MG63 (cell line): ENCODE measurements at regions not wholly inside any gene's neighbourhood (a gene's known extent, or its start where the extent isn't known, plus 50 kb on each side); places are given as distances from the start of the nearest gene placed in this dataset.

Source experiments
- DNase-seq: peaks from one replicate; pipeline ENCODE4 v3.0.0-alpha.2; 2020
- H3K27me3 ChIP-seq: fragments of 250-450 bp; sonication (Bioruptor Pico); 2 replicates; pipeline ENCODE4 v1.5.1; 2020; ENCODE audit warnings: mild to moderate bottlenecking, moderate library complexity
- H3K36me3 ChIP-seq: fragments of 250-450 bp; sonication (Bioruptor Pico); 2 replicates; pipeline ENCODE4 v1.5.1; 2020; ENCODE audit warnings: mild to moderate bottlenecking, moderate library complexity
- H3K4me3 ChIP-seq: fragments of 250-450 bp; sonication (Bioruptor Pico); 2 replicates; pipeline ENCODE4 v1.5.1; 2020; ENCODE audit warnings: mild to moderate bottlenecking, moderate library complexity
- H3K9me3 ChIP-seq: fragments of 250-450 bp; sonication (Bioruptor Pico); 2 replicates; pipeline ENCODE4 v1.5.1; 2020; ENCODE audit warnings: mild to moderate bottlenecking, moderate library complexity

DNA sequence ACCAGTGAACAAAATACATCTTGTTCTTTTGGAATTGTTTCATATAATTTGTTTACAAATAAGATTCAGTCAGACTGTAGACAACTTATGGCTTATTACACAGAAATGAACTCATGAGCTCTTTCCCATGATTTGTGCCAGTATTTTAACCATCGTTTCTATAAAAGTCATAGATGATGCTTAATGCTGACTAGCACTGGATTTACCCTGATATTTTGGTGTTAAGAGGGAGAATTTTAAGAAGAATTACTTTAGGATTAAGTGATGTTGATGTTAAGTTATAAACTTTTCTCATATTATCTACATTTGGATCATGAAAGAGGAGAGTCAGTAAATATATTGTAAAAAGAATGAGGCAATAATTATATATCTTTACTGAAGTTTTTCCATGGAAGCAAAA is 162.7 kb downstream of the POSTN start:
- H3K9me3 ChIP-seq = no peaks in the 10 kb centered on the region; the same call in 1 of the 2 replicates
- H3K27me3 ChIP-seq = no peaks in the 10 kb centered on the region
- no peak overlapping the region for H3K4me3 ChIP-seq
- no peaks in the 10 kb centered on the region for H3K36me3 ChIP-seq
- no peak for DNase-seq

DNA sequence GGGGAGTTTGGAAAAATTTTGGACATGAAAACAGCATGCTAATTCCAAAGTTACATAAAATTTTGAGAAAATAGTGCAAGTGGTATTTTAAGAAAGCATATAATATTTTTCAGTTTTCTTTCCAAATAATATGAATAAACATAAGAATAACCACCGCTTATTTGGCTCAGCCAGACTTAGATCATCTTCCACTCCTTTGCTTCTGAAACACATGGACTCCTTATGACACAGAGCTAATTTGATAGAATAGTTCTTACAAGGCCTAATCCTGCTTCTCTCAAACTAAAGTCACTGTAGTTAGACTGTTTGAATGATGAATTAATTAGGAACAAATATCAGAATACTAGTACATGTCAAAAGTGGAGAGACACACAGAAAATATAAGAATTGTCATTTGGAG is 165.5 kb downstream of the POSTN start:
- H3K4me3 ChIP-seq = no peak overlapping the region
- no peak for DNase-seq
- no peaks in the 10 kb centered on the region for H3K36me3 ChIP-seq
- peaks cover 1% of the 10 kb centered on the region; the same call in 1 of the 2 replicates for H3K9me3 ChIP-seq
- no peaks in the 10 kb centered on the region for H3K27me3 ChIP-seq

DNA sequence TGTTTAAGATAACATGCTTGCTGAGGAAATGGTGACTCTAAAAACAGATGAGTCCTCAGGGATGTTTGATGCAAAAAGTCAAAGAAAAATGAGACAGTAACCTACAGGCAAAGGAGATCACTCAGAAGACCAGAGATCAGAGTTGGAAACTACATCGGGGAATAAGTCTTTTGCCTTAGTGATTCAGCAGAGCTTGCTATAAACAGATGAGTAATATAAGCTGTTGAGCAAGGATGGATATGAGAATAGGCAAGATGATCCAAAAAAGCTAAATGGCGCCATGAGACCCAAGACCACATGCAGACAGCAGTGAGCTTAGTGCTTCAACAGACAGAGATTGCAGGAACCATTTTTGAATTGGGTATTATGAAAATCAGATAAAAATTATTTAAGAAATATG is 168.6 kb downstream of the POSTN start:
- Histone ChIP-seq H3K4me3 (no peak overlapping the region), H3K36me3 (no peaks in the 10 kb centered on the region), H3K27me3 (no peaks in the 10 kb centered on the region), H3K9me3 (peaks cover 1% of the 10 kb centered on the region; the same call in 1 of the 2 replicates)
- peak; percentile 58 for DNase-seq

DNA sequence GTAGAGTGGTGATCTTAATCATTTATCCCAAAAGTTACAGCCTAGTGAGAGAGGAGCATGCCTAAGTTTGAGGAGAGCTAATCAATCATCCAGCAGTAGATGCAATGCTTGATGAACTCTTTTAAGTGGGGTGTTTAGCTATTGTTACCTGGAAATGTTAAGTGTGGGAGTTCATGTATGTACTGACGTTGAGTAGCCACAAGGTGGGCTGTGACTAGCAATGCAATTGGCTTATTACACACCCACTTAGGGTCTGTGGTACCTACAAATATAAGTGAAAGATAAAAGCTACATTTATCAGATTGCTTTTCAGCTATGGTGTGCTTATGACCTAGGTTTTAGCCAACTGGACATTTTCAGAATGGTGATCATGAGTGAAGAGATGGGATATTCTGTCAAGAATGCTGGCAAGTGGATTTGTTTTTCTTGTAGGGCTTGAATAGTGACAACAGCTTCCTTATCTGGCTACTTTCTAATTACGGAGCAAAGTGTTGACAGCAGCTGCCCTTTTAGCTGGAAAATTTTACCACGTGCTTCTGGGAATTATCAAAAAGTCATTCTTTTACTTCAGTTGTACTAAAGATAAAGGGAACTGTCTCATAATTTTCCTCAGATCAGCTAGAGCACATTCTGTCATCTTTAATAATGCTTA is 170.6 kb downstream of the POSTN start:
- no peaks in the 10 kb centered on the region for H3K36me3 ChIP-seq
- peaks cover 1% of the 10 kb centered on the region; the same call in 1 of the 2 replicates for H3K9me3 ChIP-seq
- no peaks in the 10 kb centered on the region for H3K27me3 ChIP-seq
- H3K4me3 ChIP-seq = no peak overlapping the region
- no peak for DNase-seq

DNA sequence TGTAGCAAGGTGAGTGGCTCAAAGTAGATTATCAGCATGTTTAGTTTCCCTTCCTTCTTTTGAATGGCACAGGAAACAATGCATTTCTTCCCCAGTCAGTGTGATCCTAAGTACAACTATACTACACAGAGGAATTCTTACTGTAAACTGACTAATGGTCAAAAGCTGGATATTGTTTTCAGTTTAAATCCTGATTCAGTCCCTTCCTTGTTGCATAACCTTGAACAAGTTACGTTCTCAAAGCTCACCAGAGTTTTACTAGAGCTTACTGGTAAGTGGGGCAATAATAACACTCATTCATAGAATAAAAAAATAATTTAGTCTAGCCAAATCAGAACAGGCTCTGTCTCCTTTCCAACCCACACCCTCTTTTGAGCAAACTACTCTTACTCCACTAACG is 180.1 kb downstream of the POSTN start:
- H3K27me3 ChIP-seq = no peaks in the 10 kb centered on the region
- no peak for DNase-seq
- no peak overlapping the region for H3K4me3 ChIP-seq
- H3K9me3 ChIP-seq = no peaks in the 10 kb centered on the region
- no peaks in the 10 kb centered on the region for H3K36me3 ChIP-seq

DNA sequence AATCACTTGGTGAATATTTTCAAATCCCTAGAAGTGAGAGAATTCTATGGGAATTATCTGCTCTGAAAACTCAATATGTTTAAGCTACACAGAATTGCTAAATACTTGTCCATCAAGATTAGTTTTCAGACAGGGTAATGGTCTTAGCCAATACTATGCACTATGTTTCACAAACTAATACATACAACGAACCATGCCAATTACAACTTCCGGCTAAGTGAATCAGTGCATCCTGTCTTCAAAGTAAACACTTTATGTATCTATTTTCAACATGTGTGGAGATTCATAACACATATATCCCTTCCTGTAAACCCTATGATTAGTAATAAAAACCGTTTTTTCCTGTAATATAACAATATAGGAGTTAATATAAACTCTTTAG is 181.5 kb downstream of the POSTN start:
- DNase-seq = peak; percentile 17
- H3K4me3 ChIP-seq = no peak overlapping the region

DNA sequence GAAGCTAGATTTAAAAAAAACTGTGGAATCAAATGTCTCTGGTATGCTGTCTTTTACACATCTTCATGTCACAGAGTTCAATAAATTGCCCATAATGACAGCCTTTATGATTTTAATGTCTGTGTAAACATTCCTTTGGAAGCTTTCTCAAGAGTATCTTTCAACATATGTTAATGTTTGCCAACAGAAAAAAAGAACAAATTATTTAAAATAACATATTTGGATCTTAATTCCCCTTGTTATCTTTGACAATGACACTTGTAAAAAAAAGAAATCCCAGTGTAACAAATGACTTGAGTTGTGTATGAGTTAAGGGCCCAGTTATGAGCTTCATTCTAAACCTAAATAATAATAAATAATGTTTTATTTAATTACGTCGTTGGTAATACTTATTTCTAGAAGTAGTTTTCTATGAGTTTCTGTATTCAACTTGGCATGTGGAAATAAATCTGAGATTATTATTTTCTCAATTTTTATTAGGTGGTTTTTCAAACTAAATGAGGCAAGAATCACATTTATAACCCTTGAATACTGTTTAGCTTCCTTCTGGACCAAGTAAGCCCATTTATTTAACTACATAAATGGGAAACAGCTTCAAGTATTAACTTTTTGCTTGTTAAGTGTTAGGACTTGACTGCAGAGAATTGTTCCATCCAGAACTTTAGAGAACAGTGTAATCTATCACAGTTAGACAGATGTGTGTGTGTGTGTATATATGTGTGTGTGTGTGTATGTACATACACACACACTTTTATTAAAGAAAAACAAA is 182.1 kb downstream of the POSTN start:
- no peak overlapping the region for H3K4me3 ChIP-seq
- no peaks in the 10 kb centered on the region for H3K27me3 ChIP-seq
- no peak for DNase-seq
- H3K9me3 ChIP-seq = no peaks in the 10 kb centered on the region
- H3K36me3 ChIP-seq = no peaks in the 10 kb centered on the region

More for the DNA sequence above, 181.5 kb downstream of the POSTN start:
- H3K9me3 ChIP-seq = no peaks in the 10 kb centered on the region
- no peaks in the 10 kb centered on the region for H3K27me3 ChIP-seq
- no peaks in the 10 kb centered on the region for H3K36me3 ChIP-seq

DNA sequence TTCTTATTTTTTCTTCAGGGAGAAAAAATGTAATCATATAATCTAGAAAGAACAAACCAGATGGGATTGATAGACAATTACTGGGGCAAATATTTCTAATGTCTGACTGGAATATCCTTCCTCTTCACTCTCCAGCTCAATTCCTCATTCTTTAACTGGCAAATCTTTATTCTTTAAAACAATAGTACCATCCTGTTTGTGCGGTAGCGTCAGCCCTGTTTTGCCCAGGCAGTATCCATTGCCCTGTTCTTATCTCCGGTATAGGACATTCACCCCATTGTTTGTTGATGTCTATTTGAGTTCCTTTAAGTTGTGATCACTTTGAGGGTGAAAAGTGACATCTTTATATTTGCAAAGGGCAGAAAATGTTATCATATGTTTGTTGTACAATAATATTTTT is 185.4 kb downstream of the POSTN start:
- Histone ChIP-seq H3K27me3 (no peaks in the 10 kb centered on the region), H3K4me3 (no peak overlapping the region), H3K36me3 (no peaks in the 10 kb centered on the region), H3K9me3 (no peaks in the 10 kb centered on the region)
- no peak for DNase-seq

DNA sequence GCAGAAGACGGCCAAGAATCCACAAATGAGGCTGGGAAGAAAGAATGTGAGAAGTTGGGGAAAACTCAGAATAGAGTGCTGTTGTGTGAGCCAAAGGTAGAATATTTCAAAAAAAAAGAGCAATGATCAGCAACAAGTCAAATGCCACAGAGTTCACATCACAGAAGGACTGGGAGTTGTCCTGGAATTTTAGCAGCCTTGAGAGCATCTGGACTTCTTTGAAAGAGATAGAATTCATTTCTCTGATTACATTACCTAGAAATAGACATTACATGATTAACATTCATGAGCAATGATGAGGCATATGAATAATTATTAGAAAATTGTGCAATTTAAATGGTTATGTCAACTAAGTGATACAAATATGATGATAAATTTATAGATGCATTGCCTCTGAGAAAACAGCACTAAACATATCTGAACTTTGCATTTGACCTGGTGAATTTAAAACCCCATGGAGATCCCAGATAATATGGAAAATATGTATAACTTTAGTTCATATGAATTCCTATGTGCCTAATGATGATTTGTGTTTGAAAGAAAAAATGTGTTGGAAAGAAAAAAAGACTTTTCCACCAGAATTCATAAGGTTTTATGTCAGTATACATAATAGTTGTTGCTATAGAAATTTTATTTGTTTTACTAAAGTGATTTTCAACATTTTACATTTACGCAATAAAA is 186.2 kb downstream of the POSTN start:
- no peak for DNase-seq
- Histone ChIP-seq H3K27me3 (no peaks in the 10 kb centered on the region), H3K36me3 (no peaks in the 10 kb centered on the region), H3K4me3 (no peak overlapping the region), H3K9me3 (no peaks in the 10 kb centered on the region)

DNA sequence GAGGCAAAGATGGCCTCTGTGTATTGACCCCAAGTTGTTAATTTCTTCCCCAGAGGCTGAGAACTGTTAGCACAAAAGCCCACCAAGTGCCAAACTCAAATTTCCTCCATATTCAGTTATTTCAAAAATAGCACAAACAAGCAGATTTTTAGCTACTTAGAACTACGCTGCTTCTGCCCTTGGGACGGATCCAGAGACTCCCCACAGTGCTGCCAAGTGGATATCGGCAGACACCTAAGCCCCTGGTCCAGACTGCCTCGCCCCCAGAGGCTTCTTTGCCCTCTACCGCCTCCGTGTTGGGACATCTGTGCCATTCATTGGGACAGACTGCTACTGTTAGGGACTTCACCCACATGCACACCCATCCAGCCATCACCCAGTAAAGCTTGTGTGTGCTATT is 188.3 kb downstream of the POSTN start:
- Histone ChIP-seq H3K4me3 (no peak overlapping the region), H3K9me3 (0 out of 2 replicates have a peak, but pooled peaks cover 3% of the 10 kb centered on the region), H3K36me3 (no peaks in the 10 kb centered on the region), H3K27me3 (no peaks in the 10 kb centered on the region)
- DNase-seq = no peak

DNA sequence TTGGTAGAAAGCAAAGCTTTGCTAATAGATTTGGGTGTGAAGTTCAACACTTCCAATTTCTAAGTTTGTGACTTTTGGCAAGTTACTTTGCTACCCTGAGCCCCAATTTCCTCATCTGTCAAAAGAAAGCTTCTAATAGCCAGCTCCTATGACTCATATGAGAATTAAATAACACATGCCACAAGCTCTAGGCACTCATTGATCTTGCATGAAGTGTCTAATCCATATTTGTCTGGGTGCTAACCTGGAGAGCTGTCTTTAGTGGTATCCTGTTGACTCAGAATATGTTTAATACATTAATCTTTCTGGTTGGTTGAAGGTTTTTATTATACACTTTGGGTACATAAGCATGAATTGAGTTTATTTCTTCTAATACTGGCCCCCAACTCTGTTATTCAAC is 188.8 kb downstream of the POSTN start:
- H3K9me3 ChIP-seq = 0 out of 2 replicates have a peak, but pooled peaks cover 3% of the 10 kb centered on the region
- H3K27me3 ChIP-seq = no peaks in the 10 kb centered on the region
- H3K36me3 ChIP-seq = no peaks in the 10 kb centered on the region
- H3K4me3 ChIP-seq = no peak overlapping the region
- DNase-seq = no peak

DNA sequence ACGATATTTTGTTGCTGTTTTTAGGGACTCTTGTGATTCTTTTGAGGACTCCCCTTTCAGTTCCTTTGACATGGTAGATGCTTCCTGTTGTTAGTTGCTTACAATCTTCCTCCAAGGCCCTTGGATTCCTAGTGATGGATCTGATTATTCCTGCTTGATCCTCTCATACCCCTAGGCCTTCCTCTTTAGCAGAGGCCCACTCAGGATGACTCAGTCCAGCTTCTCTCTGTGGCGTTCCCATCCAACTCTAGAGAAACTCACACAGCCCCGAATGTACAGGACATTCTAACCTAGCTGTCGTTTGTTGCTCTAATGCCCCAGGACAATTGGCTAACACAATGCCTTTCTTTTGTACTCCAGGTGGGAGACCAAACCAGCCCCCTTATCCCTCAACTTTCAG is 191.4 kb downstream of the POSTN start:
- H3K4me3 ChIP-seq = no peak overlapping the region
- H3K27me3 ChIP-seq = no peaks in the 10 kb centered on the region
- no peak for DNase-seq
- H3K36me3 ChIP-seq = no peaks in the 10 kb centered on the region
- H3K9me3 ChIP-seq = 0 out of 2 replicates have a peak, but pooled peaks cover 7% of the 10 kb centered on the region

DNA sequence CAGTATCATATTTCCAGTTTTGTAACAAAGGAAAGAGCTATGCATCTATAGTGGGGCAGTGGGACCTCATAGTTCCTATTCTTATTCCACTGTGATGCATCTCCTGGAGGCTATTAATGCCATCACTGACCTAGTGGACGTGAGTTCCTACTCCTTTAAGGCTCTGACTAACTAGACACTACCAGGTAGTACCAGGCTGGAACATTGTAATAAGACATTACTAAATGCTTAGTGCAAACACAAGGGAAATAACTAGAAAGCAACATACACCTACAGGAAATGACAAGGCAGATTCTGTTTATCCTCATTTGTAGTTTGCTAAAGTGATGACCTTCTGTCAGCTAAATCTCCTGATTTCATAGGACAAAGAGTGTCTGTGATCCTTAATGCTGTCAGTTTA is 192.5 kb downstream of the POSTN start:
- Histone ChIP-seq H3K4me3 (no peak overlapping the region), H3K27me3 (no peaks in the 10 kb centered on the region), H3K36me3 (no peaks in the 10 kb centered on the region), H3K9me3 (peaks cover 9% of the 10 kb centered on the region)
- no peak for DNase-seq

DNA sequence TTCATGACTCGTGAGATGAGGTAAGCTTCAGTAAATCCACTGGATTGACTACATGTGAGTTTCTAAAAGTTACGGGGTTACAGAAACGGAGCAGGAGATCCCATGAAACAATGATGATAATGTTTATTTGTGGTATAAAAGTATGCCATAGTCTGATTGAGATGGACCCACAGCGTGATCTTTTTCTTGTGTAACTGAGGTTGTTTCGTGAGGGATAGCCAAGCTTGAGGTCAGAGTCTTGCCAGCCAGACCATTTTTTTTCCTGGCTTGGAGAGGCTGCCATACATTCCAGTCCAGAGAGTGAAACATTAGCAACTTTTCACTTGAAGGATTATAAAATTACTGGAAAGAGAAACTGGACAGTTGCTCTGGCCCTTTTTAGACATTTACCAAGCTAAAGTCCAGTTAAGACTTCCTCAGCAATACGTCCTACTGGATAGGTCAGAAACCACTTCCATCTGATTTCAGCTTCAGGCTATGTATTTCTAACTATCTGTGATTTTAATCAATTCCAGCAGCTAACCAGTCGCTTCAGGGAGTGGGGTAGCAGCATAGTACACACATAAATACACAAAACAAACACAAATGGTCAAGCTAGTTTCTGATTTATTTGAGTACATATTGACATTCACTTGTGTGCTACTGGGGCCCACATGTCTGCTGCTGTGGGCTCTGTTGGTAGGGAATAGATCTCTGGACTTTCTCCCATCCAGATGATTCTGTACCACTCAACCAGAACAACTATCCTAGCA is 194.6 kb downstream of the POSTN start:
- H3K4me3 ChIP-seq = no peak overlapping the region
- H3K27me3 ChIP-seq = no peaks in the 10 kb centered on the region
- H3K9me3 ChIP-seq = peaks cover 9% of the 10 kb centered on the region
- no peaks in the 10 kb centered on the region for H3K36me3 ChIP-seq
- peak; percentile 61 for DNase-seq

DNA sequence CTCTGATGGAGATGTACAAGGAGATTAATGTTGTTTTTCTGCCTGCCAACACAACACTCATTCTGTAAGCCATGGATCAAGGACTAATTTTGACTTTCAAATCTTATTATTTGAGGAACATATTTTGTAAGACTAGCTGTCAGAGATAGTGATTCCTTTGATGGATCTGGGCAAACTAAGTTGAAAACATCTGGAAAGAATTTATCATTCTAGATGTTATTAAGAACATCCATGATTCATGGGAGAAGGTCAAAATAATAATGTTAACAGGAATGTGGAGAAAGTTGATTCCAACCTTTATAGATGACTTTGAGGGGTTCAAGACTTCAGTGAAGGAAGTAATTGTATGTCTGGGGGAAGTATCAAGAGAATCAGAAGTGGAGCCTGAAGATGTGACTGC is 196.8 kb downstream of the POSTN start:
- no peak for DNase-seq
- Histone ChIP-seq H3K9me3 (peaks cover 9% of the 10 kb centered on the region), H3K36me3 (no peaks in the 10 kb centered on the region), H3K4me3 (no peak overlapping the region), H3K27me3 (no peaks in the 10 kb centered on the region)

DNA sequence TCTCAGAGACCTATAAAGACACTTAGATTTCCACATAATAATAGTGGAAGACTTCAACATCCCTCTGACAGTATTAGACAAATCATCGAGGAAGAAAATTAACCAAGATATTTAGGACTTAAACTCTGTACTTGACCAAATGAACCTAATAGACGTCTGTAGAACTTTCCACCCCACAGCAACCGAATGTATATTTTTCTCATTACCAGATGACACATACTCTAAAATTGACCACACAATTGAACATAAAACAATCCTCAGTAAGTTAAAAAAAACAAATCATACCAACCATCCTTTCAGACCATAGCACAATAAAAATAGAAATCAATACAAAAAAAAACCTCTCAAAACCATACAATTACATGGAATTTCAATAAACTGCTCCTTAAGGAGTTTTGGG is 201.0 kb downstream of the POSTN start:
- peaks cover 2% of the 10 kb centered on the region for H3K9me3 ChIP-seq

DNA sequence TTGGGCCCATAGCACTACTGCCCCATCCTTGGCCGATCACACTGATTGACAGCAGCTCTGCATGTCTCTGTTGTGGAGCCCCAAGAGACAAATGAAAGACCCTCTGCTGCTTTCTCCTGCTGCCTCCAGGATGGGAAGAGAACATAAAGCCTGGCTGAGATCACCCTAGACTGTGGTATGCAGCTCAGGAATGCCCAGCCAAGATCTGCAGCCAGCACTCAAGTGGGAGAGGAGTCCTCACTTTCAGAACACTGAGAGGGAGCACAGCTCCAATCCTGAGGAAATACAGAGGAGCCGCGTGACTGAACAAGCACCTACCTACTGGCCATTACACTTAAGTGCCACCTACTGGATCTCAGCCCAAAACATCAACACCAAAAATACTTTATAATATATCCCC is 203.0 kb downstream of the POSTN start:
- H3K36me3 ChIP-seq = no peaks in the 10 kb centered on the region
- no peaks in the 10 kb centered on the region for H3K27me3 ChIP-seq
- H3K4me3 ChIP-seq = no peak overlapping the region
- DNase-seq = no peak
- H3K9me3 ChIP-seq = no peaks in the 10 kb centered on the region

More for the DNA sequence above, 201.0 kb downstream of the POSTN start:
- Histone ChIP-seq H3K36me3 (no peaks in the 10 kb centered on the region), H3K4me3 (no peak overlapping the region), H3K27me3 (no peaks in the 10 kb centered on the region)
- DNase-seq = no peak
